Transverse colon (tissue), 3 donors: ENCODE measurements at regions not wholly inside any gene's neighbourhood (a gene's known extent, or its start where the extent isn't known, plus 50 kb on each side); places are given as distances from the start of the nearest gene placed in this dataset.

Experiments
- CTCF ChIP-seq, 5 experiments: fragments of 200-600 bp in 3 of 5; fragments of 450-650 bp in 2 of 5; sonication (generic) in 3 of 5; IDR thresholded peaks; 1 replicate in 2 of 5; 2 replicates in 3 of 5; pipeline ENCODE4 v1.5.1; 2016 to 2017; ENCODE audit warnings: antibody characterized with exemption in 5 of 5, inconsistent platforms in 3 of 5, mild to moderate bottlenecking in 2 of 5, moderate library complexity in 1 of 5
- EP300 ChIP-seq: sonication (generic); formaldehyde crosslinking; IDR thresholded peaks from one replicate; pipeline ENCODE4 v1.6.1; 2017; ENCODE audit warnings: antibody characterized with exemption, low read depth

GRCh38 chr16:86956437-86956836 lies 360.8 kb downstream of the C16orf95 start:
- no peak for TF ChIP-seq CTCF (IDR thresholded peaks at IDR 0.05)
- TF ChIP-seq EP300 = no peak
